SK-N-SH treated with all-trans-retinoic acid at 6 μM for 48 hours (cell line): ENCODE measurements at regions not wholly inside any gene's neighbourhood (a gene's known extent, or its start where the extent isn't known, plus 50 kb on each side); places are given as distances from the start of the nearest gene placed in this dataset.

Experiments used
- PATZ1 ChIP-seq: fragments of 250-450 bp; sonication (Bioruptor Pico); IDR thresholded peaks from 2 replicates; pipeline ENCODE4 v1.8.0; 2020; ENCODE audit warnings: mild to moderate bottlenecking, moderate library complexity, borderline replicate concordance
- ZNF70 ChIP-seq: fragments of 450-650 bp; formaldehyde crosslinking; IDR thresholded peaks from 2 replicates; pipeline ENCODE4 v1.5.0; 2020; ENCODE audit warnings: mild to moderate bottlenecking, moderate library complexity

GRCh38 chr3:127473244-127474024 lies 117.1 kb downstream of the TPRA1 start:
- no peak for TF ChIP-seq PATZ1
- no peak for TF ChIP-seq ZNF70 (CRISPR knock-in tag)
